ENCODE measurements at regions not wholly inside any gene's neighbourhood (a gene's known extent, or its start where the extent isn't known, plus 50 kb on each side); places are given as distances from the start of the nearest gene placed in this dataset.

DNA sequence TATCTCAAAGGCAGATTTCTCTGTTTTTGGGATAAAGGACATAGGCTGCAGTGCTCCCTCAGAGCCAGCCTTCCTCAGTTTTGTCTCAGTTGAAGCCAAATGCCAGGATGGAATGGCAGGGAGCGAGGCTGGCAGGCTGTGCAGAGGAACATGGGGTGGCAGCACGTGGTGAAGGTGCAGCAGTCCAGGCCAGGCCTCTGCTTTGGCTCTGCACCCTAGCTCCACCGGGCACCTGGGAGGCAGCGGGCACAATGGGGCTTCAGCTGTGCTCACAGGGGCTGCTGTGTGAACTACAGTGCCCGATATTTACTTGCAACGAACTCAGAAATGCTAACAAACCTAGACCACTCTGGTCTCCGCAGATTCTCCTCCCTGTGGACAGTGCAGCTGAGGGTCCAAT, 319.6 kb downstream of the ZNF326 start:
- Histone ChIP-seq H3K79me2 (ENCODE audit: insufficient read depth, low read length) (no peaks in the 10 kb centered on the region), H3K27me3 (ENCODE audit: insufficient read depth, low read length) (no peaks in the 10 kb centered on the region), H3K27ac (ENCODE audit: low read depth, low read length, poor library complexity, severe bottlenecking) (no peak overlapping the region), H3K9me2 (ENCODE audit: low read depth, low read length) (no peaks in the 10 kb centered on the region), H3K9ac (ENCODE audit: low read length) (no peak overlapping the region), H3K36me3 (ENCODE audit: insufficient read depth, low read length) (no peaks in the 10 kb centered on the region), H3K4me1 (ENCODE audit: insufficient read depth, low read length, severe bottlenecking) (no peaks in the 10 kb centered on the region), H3K9me3 (ENCODE audit: low read length) (no peaks in the 10 kb centered on the region), H3F3A (ENCODE audit: insufficient read depth, low read length) (no peaks in the 10 kb centered on the region), H3K4me2 (ENCODE audit: low read length) (no peak overlapping the region), H4K20me1 (ENCODE audit: insufficient read depth, low read length) (no peaks in the 10 kb centered on the region), H3K4me3 (ENCODE audit: low read depth, low read length, poor library complexity, severe bottlenecking) (no peak overlapping the region), H2AFZ (ENCODE audit: low read length) (no peak overlapping the region)
- no peak for TF ChIP-seq EZH2 (IDR thresholded peaks at IDR 0.05; ENCODE audit: borderline replicate concordance, low read length)
- TF ChIP-seq CTCF (IDR thresholded peaks at IDR 0.05; ENCODE audit: low read length): no peak

GRCh38 chr1:90313778-90314177, 318.9 kb downstream of the ZNF326 start:
- TF ChIP-seq EZH2 (IDR thresholded peaks at IDR 0.05; ENCODE audit: borderline replicate concordance, low read length): no peak
- no peak for TF ChIP-seq CTCF (IDR thresholded peaks at IDR 0.05; ENCODE audit: low read length)

DNA sequence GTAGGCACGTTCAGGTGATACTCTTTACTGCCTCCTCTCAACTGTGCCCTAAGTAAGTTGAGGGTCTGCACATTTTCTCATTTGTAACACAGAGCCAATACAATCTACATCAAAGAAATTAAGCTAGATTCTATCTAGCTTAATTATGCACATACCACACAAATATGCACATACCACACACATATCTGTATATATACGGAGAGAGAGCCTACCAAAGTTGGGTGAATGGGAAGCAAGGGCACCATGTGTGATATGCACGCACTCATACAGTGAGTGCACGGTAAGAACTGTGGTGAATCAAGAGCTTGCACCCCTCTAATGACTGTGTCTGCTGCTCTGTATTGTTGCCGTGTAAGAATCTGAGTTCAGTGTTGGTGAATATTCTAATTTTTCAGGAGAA, 314.9 kb downstream of the ZNF326 start:
- no peaks in the 10 kb centered on the region for H3K79me2 ChIP-seq (ENCODE audit: insufficient read depth, low read length)
- no peaks in the 10 kb centered on the region for H3K27me3 ChIP-seq (ENCODE audit: insufficient read depth, low read length)
- no peaks in the 10 kb centered on the region for H3K9me3 ChIP-seq (ENCODE audit: low read length)
- no peak overlapping the region for H3K27ac ChIP-seq (ENCODE audit: low read depth, low read length, poor library complexity, severe bottlenecking)
- H3K4me1 ChIP-seq (ENCODE audit: insufficient read depth, low read length, severe bottlenecking): no peaks in the 10 kb centered on the region
- H3K9me2 ChIP-seq (ENCODE audit: low read depth, low read length): no peaks in the 10 kb centered on the region
- H3K4me3 ChIP-seq (ENCODE audit: low read depth, low read length, poor library complexity, severe bottlenecking): no peak overlapping the region
- H2AFZ ChIP-seq (ENCODE audit: low read length): no peak overlapping the region
- no peak overlapping the region for H3K9ac ChIP-seq (ENCODE audit: low read length)
- H3K4me2 ChIP-seq (ENCODE audit: low read length): no peak overlapping the region
- no peaks in the 10 kb centered on the region for H3F3A ChIP-seq (ENCODE audit: insufficient read depth, low read length)
- no peaks in the 10 kb centered on the region for H4K20me1 ChIP-seq (ENCODE audit: insufficient read depth, low read length)
- TF ChIP-seq EZH2 (IDR thresholded peaks at IDR 0.05; ENCODE audit: borderline replicate concordance, low read length) (no peak), CTCF (IDR thresholded peaks at IDR 0.05; ENCODE audit: low read length) (no peak)
- no peaks in the 10 kb centered on the region for H3K36me3 ChIP-seq (ENCODE audit: insufficient read depth, low read length)

More at GRCh38 chr1:90313778-90314177, 318.9 kb downstream of the ZNF326 start:
- H3K36me3 ChIP-seq (ENCODE audit: insufficient read depth, low read length): no peaks in the 10 kb centered on the region
- H4K20me1 ChIP-seq (ENCODE audit: insufficient read depth, low read length): no peaks in the 10 kb centered on the region
- H3K9ac ChIP-seq (ENCODE audit: low read length): no peak overlapping the region
- H3K79me2 ChIP-seq (ENCODE audit: insufficient read depth, low read length): no peaks in the 10 kb centered on the region
- H3K27ac ChIP-seq (ENCODE audit: low read depth, low read length, poor library complexity, severe bottlenecking): no peak overlapping the region
- H3K9me3 ChIP-seq (ENCODE audit: low read length): no peaks in the 10 kb centered on the region
- no peak overlapping the region for H3K4me3 ChIP-seq (ENCODE audit: low read depth, low read length, poor library complexity, severe bottlenecking)
- H3K9me2 ChIP-seq (ENCODE audit: low read depth, low read length): no peaks in the 10 kb centered on the region
- H3K27me3 ChIP-seq (ENCODE audit: insufficient read depth, low read length): no peaks in the 10 kb centered on the region
- H3F3A ChIP-seq (ENCODE audit: insufficient read depth, low read length): no peaks in the 10 kb centered on the region
- H3K4me2 ChIP-seq (ENCODE audit: low read length): no peak overlapping the region
- H3K4me1 ChIP-seq (ENCODE audit: insufficient read depth, low read length, severe bottlenecking): no peaks in the 10 kb centered on the region
- no peak overlapping the region for H2AFZ ChIP-seq (ENCODE audit: low read length)
